ENCODE measurements at regions not wholly inside any gene's neighbourhood (a gene's known extent, or its start where the extent isn't known, plus 50 kb on each side); places are given as distances from the start of the nearest gene placed in this dataset.

DNA sequence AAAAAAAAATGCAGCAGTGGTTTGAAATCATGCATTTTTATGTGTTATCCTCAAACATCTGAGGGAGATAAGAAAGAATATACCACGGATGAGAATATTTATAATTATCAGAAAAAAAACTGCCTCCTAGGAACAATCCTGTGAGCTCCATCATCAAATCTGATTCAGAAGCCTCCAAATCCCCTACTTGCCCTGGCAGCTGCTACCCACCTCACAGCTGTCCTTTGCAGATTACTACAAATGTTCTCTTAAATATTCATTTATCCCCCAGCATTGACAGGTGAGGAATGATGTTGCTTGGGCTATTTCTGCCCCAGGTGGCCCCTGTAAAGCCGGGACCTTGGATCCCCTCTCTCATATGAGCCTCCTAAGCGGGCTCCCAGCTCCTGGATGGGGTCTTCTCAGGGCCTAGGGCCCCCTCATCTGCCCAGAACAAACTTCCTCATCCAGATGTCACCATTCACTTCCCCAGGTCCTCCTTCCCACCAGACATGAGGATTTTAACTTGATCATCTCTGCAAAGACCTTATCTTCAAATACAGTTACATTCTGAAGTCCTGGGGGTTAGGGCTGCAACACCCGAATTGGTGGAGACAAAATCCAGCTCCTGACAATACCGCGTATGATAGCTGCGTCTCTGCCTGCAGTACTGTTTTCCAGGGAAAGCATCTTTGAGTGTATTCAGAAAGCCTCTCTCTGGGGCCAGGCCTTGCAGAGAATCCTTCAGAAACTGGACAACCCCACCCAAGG lies 81.9 kb upstream of the INSIG1 start:
- TF ChIP-seq, protein P1, sequence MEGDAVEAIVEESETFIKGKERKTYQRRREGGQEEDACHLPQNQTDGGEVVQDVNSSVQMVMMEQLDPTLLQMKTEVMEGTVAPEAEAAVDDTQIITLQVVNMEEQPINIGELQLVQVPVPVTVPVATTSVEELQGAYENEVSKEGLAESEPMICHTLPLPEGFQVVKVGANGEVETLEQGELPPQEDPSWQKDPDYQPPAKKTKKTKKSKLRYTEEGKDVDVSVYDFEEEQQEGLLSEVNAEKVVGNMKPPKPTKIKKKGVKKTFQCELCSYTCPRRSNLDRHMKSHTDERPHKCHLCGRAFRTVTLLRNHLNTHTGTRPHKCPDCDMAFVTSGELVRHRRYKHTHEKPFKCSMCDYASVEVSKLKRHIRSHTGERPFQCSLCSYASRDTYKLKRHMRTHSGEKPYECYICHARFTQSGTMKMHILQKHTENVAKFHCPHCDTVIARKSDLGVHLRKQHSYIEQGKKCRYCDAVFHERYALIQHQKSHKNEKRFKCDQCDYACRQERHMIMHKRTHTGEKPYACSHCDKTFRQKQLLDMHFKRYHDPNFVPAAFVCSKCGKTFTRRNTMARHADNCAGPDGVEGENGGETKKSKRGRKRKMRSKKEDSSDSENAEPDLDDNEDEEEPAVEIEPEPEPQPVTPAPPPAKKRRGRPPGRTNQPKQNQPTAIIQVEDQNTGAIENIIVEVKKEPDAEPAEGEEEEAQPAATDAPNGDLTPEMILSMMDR (conservative IDR thresholded peaks at IDR 0.05), result no peak
- no peak for TF ChIP-seq EZH2 (IDR thresholded peaks at IDR 0.05; ENCODE audit: low read depth)
